Psoas muscle (tissue), 7 donors: ENCODE measurements at regions not wholly inside any gene's neighbourhood (a gene's known extent, or its start where the extent isn't known, plus 50 kb on each side); places are given as distances from the start of the nearest gene placed in this dataset.

Experiments
- ATAC-seq, 4 donors: fragments of 200-7000 bp; cut with Tn5 transposase; one replicate each; pipeline ENCODE4 v1.9.1; 2020; ENCODE audit warnings: moderate library complexity in 3 of 4, mild to moderate bottlenecking in 2 of 4
- DNase-seq, 2 donors: peaks; one replicate each; pipeline ENCODE4 v3.0.0-alpha.2; 2020
- H3K27ac ChIP-seq: fragments of 200-600 bp; one replicate; pipeline ENCODE4 v1.8.0; 2022
- H3K27me3 ChIP-seq, 3 donors: fragments of 200-600 bp in 1 of 3; one replicate each; pipeline versions ENCODE4 v1.6.1 to v1.8.0; 2013 to 2022; ENCODE audit warnings: low read length in 2 of 3, mild to moderate bottlenecking in 2 of 3, moderate library complexity in 1 of 3; ENCODE audit not compliant: insufficient read depth in 3 of 3
- H3K36me3 ChIP-seq, 2 donors: fragments of 200-600 bp in 1 of 2; one replicate each; pipeline versions ENCODE4 v1.6.1 to v1.8.0; 2013 to 2022; ENCODE audit warnings: low read depth in 1 of 2, mild to moderate bottlenecking in 1 of 2, moderate library complexity in 1 of 2; ENCODE audit not compliant: insufficient read depth in 1 of 2
- H3K4me1 ChIP-seq: fragments of 200-600 bp; one replicate; pipeline ENCODE4 v1.8.0; 2022
- H3K4me3 ChIP-seq: fragments of 200-600 bp; one replicate; pipeline ENCODE4 v1.8.0; 2022; ENCODE audit warnings: mild to moderate bottlenecking
- H3K9me3 ChIP-seq: fragments of 200-600 bp; one replicate; pipeline ENCODE4 v1.8.0; 2022
- WGBS, 3 donors: extraction: QIAGEN DNeasy Blood & Tissue Kit; methylation state at CpG; one replicate each; pipeline versions ENCODE4 v1.1.6 to v1.1.7; 2013; 5-methylcytosine and 5-hydroxymethylcytosine counted together
- intact Hi-C, 2 donors: fragments of 100-400 bp; cut with DNase I; formaldehyde crosslinking; loops; one replicate each; pipeline versions ENCODE4 v1.11.0 to v1.14.2; 2022
- TF ChIP-seq, protein P1 (sequence below): fragments of 200-600 bp; IDR thresholded peaks from one replicate; pipeline ENCODE4 v1.8.0; 2022; ENCODE audit warnings: antibody characterized with exemption
- donor health status: healthy with polysubstance abuse.
- donor health status: DM: no; HTN: no; CAD: no; lungs with moderate emphysema.
- donor health status: Bipolar disorder and iron deficiency.
- donor health status: healthy.
- donor health status: DM: yes; HTN: yes; CAD: no.
- donor health status: DM: no; HTN: no; CAD: no.
- donor health status: DM: yes; HTN: yes; CAD: no.

DNA sequence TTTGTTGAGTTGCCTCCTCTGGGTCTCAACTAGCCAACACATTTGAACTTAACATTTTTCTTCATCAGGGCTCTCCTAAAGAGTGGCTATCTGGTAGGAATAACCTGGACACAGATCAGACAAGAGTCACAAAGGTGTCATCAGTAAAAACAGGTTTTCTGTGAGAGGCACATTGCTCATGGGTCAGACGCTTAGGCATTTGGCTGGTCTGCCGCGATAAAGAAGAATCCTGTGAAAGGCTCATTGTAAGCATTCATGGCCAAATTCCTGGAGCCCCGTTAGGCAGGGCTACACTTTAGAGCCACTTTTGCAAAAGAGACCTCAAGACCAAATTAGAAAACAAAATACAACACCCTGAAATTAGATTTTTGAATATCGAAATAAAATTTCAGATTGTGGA lies 64.2 kb upstream of the PDE4B start:
- H3K4me3 ChIP-seq, result no peak overlapping the region
- no peaks in the 10 kb centered on the region for H3K27me3 ChIP-seq
- H3K27ac ChIP-seq, result no peak overlapping the region
- H3K36me3 ChIP-seq, result no peaks in the 10 kb centered on the region
- H3K4me1 ChIP-seq, result no peaks in the 10 kb centered on the region
- intact Hi-C loops, result no loop called here
- ATAC-seq, result no peak
- TF ChIP-seq, protein P1, sequence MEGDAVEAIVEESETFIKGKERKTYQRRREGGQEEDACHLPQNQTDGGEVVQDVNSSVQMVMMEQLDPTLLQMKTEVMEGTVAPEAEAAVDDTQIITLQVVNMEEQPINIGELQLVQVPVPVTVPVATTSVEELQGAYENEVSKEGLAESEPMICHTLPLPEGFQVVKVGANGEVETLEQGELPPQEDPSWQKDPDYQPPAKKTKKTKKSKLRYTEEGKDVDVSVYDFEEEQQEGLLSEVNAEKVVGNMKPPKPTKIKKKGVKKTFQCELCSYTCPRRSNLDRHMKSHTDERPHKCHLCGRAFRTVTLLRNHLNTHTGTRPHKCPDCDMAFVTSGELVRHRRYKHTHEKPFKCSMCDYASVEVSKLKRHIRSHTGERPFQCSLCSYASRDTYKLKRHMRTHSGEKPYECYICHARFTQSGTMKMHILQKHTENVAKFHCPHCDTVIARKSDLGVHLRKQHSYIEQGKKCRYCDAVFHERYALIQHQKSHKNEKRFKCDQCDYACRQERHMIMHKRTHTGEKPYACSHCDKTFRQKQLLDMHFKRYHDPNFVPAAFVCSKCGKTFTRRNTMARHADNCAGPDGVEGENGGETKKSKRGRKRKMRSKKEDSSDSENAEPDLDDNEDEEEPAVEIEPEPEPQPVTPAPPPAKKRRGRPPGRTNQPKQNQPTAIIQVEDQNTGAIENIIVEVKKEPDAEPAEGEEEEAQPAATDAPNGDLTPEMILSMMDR, result no peak
- H3K9me3 ChIP-seq, result no peaks in the 10 kb centered on the region
- 59 to 76% (median 63%) methylated on average over 5 of the region's 5 CpGs for WGBS, 3 donors
- no peak for DNase-seq

DNA sequence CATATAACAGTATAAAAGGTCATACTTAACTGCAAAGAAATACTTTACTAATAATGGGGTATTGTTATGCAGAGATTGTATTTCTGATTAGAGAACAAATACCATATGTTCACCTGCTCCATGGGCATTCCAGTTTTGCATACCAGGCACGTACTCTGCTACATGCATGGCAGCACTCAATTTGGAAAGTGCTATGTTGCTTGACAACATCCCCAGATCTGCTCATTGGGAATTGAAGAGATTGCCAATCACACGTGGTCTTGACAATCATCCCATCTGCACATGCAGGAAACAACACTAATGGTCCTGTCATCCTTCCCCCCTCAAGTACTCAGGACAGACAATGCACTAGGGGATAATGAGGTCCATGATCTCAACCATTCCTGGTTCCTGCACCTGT lies 63.4 kb upstream of the PDE4B start:
- Histone ChIP-seq H3K4me1 (no peaks in the 10 kb centered on the region), H3K9me3 (no peaks in the 10 kb centered on the region), H3K27ac (no peak overlapping the region), H3K36me3 (no peaks in the 10 kb centered on the region), H3K4me3 (no peak overlapping the region), H3K27me3 (no peaks in the 10 kb centered on the region)
- WGBS, 3 donors, result 26 to 38% (median 35%) methylated on average over 2 of the region's 2 CpGs
- TF ChIP-seq, protein P1, result no peak
- DNase-seq (no peak), ATAC-seq (no peak)
- intact Hi-C loops, result no loop called here

GRCh38 chr1:65734979-65735378 lies 57.7 kb upstream of the PDE4B start:
- H3K4me3 ChIP-seq, result no peak overlapping the region
- H3K27me3 ChIP-seq, result peaks cover 0 to 2% (median 0%) of the 10 kb centered on the region in 3 donors
- 77 to 84% (median 82%) methylated on average over 2 of the region's 2 CpGs for WGBS, 3 donors
- TF ChIP-seq, protein P1, result no peak
- H3K27ac ChIP-seq, result no peak overlapping the region
- no peaks in the 10 kb centered on the region for H3K36me3 ChIP-seq
- no peaks in the 10 kb centered on the region for H3K9me3 ChIP-seq
- DNase-seq (no peak), ATAC-seq (no peak)
- intact Hi-C loops, result no loop called here
- no peaks in the 10 kb centered on the region for H3K4me1 ChIP-seq

GRCh38 chr1:65741993-65742392 lies 50.7 kb upstream of the PDE4B start:
- Histone ChIP-seq H3K36me3 (no peaks in the 10 kb centered on the region), H3K4me1 (no peaks in the 10 kb centered on the region), H3K27me3 (peaks cover 0 to 3% (median 0%) of the 10 kb centered on the region in 3 donors), H3K4me3 (no peak overlapping the region), H3K9me3 (no peaks in the 10 kb centered on the region), H3K27ac (no peak overlapping the region)
- DNase-seq (no peak), ATAC-seq (no peak)
- TF ChIP-seq, protein P1, result no peak
- intact Hi-C loops, result no loop called here
- 91 to 92% (median 92%) methylated on average over 2 of the region's 2 CpGs for WGBS, 3 donors
